CD4-positive, alpha-beta T cell (primary cell): ENCODE measurements at regions not wholly inside any gene's neighbourhood (a gene's known extent, or its start where the extent isn't known, plus 50 kb on each side); places are given as distances from the start of the nearest gene placed in this dataset.
"Not testable (repeated sequence)": the region's sequence is repeated elsewhere in the genome, so short reads cannot be mapped to it uniquely, and the experiment has no call there.

Experiments
- ATAC-seq: fragments of 200-7000 bp; cut with Tn5 transposase; one replicate; pipeline ENCODE4 v1.10.0; 2022; ENCODE audit warnings: mild to moderate bottlenecking; ENCODE audit not compliant: poor library complexity
- CTCF ChIA-PET: fragments of 350-600 bp; sonication (Branson Sonifier 250); formaldehyde crosslinking; loops from one replicate; lab custom pipeline; 2021; ENCODE audit warnings: antibody characterized with exemption, inconsistent platforms; lab: Charles Lee
- POLR2A ChIA-PET: fragments of 350-600 bp; sonication (Branson Sonifier 250); formaldehyde crosslinking; loops from one replicate; lab custom pipeline; 2021; ENCODE audit warnings: antibody characterized with exemption, inconsistent platforms; lab: Charles Lee
- DNase-seq, 14 experiments: peaks; one replicate each; pipeline ENCODE4 v3.0.0-alpha.2; 2013 to 2020; ENCODE audit warnings: mixed read lengths in 2 of 14
- H3K27ac ChIP-seq, 2 donors: one replicate each; pipeline versions ENCODE4 v1.5.1 to v1.7.0; 2013; ENCODE audit warnings: low read length in 2 of 2, low read depth in 1 of 2, mild to moderate bottlenecking in 1 of 2
- H3K27me3 ChIP-seq, 2 experiments: 1 replicate in 1 of 2; 2 replicates in 1 of 2; pipeline versions ENCODE4 v1.6.1 to v1.7.0; 2013; ENCODE audit warnings: low read length in 2 of 2, control low read depth in 1 of 2, mild to moderate bottlenecking in 1 of 2, moderate library complexity in 1 of 2; ENCODE audit not compliant: insufficient read depth in 2 of 2, control insufficient read depth in 1 of 2
- H3K36me3 ChIP-seq: one replicate; pipeline ENCODE4 v1.6.1; 2013; ENCODE audit warnings: low read length, control low read depth; ENCODE audit not compliant: insufficient read depth
- H3K4me1 ChIP-seq: one replicate; pipeline ENCODE4 v1.6.1; 2013; ENCODE audit warnings: low read length, control low read depth; ENCODE audit not compliant: insufficient read depth
- H3K4me3 ChIP-seq: one replicate; pipeline ENCODE4 v1.5.1; 2013; ENCODE audit warnings: mild to moderate bottlenecking, low read length, moderate library complexity
- H3K9me3 ChIP-seq, 2 experiments: 1 replicate in 1 of 2; 2 replicates in 1 of 2; pipeline versions ENCODE4 v1.6.1 to v1.7.0; 2013; ENCODE audit warnings: low read length in 2 of 2, mild to moderate bottlenecking in 2 of 2, control low read depth in 1 of 2, moderate library complexity in 1 of 2; ENCODE audit not compliant: control insufficient read depth in 1 of 2, insufficient read depth in 1 of 2
- H3K27ac Mint-ChIP-seq: one replicate; pipeline ENCODE4 v1.8.0; 2020; ENCODE audit warnings: mixed read lengths
- H3K27me3 Mint-ChIP-seq: one replicate; pipeline ENCODE4 v1.8.0; 2021; ENCODE audit warnings: mixed read lengths
- H3K36me3 Mint-ChIP-seq: one replicate; pipeline ENCODE4 v1.8.0; 2021; ENCODE audit warnings: low read depth, mixed read lengths
- H3K4me1 Mint-ChIP-seq: one replicate; pipeline ENCODE4 v1.8.0; 2021; ENCODE audit warnings: low read depth, mixed read lengths
- H3K4me3 Mint-ChIP-seq: one replicate; pipeline ENCODE4 v1.8.0; 2020; ENCODE audit warnings: mild to moderate bottlenecking, mixed read lengths
- H3K9me3 Mint-ChIP-seq: one replicate; pipeline ENCODE4 v1.8.0; 2020; ENCODE audit warnings: mixed read lengths
- intact Hi-C, 2 experiments: fragments of 100-400 bp; cut with DNase I in 1 of 2; cut with micrococcal nuclease in 1 of 2; formaldehyde crosslinking; loops; one replicate each; pipeline versions ENCODE4 v1.15.1 to v1.9.0; 2023 to 2025; cut with DNase I, micrococcal nuclease
- TF ChIP-seq, protein P1 (sequence below): fragments of 200-600 bp; IDR thresholded peaks from one replicate; pipeline ENCODE4 v1.8.0; 2022; ENCODE audit warnings: antibody characterized with exemption, mild to moderate bottlenecking

GRCh38 chr2:42973726-42974125 is 181.3 kb upstream of the HAAO start:
- H3K27ac Mint-ChIP-seq: no peak overlapping the region
- ChIA-PET CTCF (interaction anchor here (0.6 to 1.9 kb wide), 2 partner anchors 255 to 511 kb away, joined by 3 to 9 read pairs; no protein-coding TSS in a partner anchor), POLR2A (interaction anchor here (2.5 kb wide), 1 partner anchor 255 kb away, joined by 15 read pairs; no protein-coding TSS in a partner anchor)
- Histone ChIP-seq H3K4me1 (peaks cover 9% of the 10 kb centered on the region), H3K27me3 (no peaks in the 10 kb centered on the region), H3K9me3 (peaks cover 0 to 4% of the 10 kb centered on the region in 2 experiments), H3K27ac (no peak overlapping the region), H3K4me3 (no peak overlapping the region), H3K36me3 (no peaks in the 10 kb centered on the region)
- no peak for ATAC-seq
- H3K4me1 Mint-ChIP-seq: peaks cover 9% of the 10 kb centered on the region
- TF ChIP-seq, protein P1, sequence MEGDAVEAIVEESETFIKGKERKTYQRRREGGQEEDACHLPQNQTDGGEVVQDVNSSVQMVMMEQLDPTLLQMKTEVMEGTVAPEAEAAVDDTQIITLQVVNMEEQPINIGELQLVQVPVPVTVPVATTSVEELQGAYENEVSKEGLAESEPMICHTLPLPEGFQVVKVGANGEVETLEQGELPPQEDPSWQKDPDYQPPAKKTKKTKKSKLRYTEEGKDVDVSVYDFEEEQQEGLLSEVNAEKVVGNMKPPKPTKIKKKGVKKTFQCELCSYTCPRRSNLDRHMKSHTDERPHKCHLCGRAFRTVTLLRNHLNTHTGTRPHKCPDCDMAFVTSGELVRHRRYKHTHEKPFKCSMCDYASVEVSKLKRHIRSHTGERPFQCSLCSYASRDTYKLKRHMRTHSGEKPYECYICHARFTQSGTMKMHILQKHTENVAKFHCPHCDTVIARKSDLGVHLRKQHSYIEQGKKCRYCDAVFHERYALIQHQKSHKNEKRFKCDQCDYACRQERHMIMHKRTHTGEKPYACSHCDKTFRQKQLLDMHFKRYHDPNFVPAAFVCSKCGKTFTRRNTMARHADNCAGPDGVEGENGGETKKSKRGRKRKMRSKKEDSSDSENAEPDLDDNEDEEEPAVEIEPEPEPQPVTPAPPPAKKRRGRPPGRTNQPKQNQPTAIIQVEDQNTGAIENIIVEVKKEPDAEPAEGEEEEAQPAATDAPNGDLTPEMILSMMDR: no peak
- H3K9me3 Mint-ChIP-seq: no peaks in the 10 kb centered on the region
- no peaks in the 10 kb centered on the region for H3K36me3 Mint-ChIP-seq
- no peak overlapping the region for H3K4me3 Mint-ChIP-seq
- DNase-seq: no peak
- no peaks in the 10 kb centered on the region for H3K27me3 Mint-ChIP-seq
- intact Hi-C loops: loop anchor here (2.0 to 10.0 kb wide), 3 partner anchors 151 to 257 kb away; no protein-coding TSS in a partner anchor

DNA sequence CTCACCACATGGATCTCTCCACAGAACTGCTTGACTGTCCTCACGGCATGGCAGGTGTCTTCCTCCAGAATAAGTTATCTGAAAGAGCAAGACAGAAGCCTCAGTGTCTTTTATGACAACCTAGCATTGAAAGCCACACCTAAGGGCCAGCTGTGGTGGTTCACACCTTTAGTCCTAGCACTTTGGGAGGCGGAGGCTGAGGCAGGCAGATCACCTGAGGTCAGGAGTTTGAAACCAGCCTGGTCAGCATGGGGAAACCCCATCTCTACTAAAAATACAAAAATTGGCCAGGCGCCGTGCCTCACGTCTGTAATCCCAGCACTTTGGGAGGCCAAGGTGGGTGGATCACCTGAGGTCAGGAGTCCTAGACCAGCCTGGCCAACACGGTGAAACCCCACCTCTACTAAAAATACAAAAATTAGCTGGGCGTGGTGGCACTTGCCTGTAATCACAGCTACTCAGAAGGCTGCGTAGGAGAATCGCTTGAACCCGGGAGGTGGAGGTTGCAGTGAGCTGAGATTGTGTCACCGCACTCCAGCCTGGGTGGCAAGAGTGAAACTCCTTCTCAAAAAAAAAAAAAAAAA is 180.6 kb upstream of the HAAO start:
- CTCF ChIA-PET: interaction anchor here (0.6 kb wide), 1 partner anchor 256 kb away, joined by 3 read pairs; no protein-coding TSS in a partner anchor
- POLR2A ChIA-PET, H3K9me3 Mint-ChIP-seq, H3K4me1 Mint-ChIP-seq, H3K36me3 ChIP-seq, DNase-seq, H3K4me3 ChIP-seq, H3K27me3 Mint-ChIP-seq, H3K27me3 ChIP-seq, H3K4me3 Mint-ChIP-seq, H3K4me1 ChIP-seq, H3K36me3 Mint-ChIP-seq, H3K9me3 ChIP-seq, ATAC-seq, H3K27ac Mint-ChIP-seq, H3K27ac ChIP-seq: not testable (repeated sequence)
- intact Hi-C loops: loop anchor here in 1 of 2 experiments (10.0 kb wide), 1 partner anchor 152 kb away; no protein-coding TSS in a partner anchor

- Histone ChIP-seq H3K27me3 (no peaks in the 10 kb centered on the region), H3K4me1 (peaks cover 5% of the 10 kb centered on the region), H3K36me3 (no peaks in the 10 kb centered on the region), H3K27ac (no peak overlapping the region), H3K9me3 (peaks cover 0 to 4% of the 10 kb centered on the region in 2 experiments), H3K4me3 (no peak overlapping the region)
- ATAC-seq (no peak), DNase-seq (no peak)
- no peak overlapping the region for H3K4me3 Mint-ChIP-seq
- peaks cover 3% of the 10 kb centered on the region for H3K4me1 Mint-ChIP-seq
- TF ChIP-seq, protein P1: no peak
- ChIA-PET POLR2A (no interaction called here), CTCF (no interaction called here)
- H3K27ac Mint-ChIP-seq: no peak overlapping the region
- no peaks in the 10 kb centered on the region for H3K36me3 Mint-ChIP-seq
- H3K9me3 Mint-ChIP-seq: no peaks in the 10 kb centered on the region
- no peaks in the 10 kb centered on the region for H3K27me3 Mint-ChIP-seq
- intact Hi-C loops: loop anchor here in 1 of 2 experiments (10.0 kb wide), 1 partner anchor 153 kb away; no protein-coding TSS in a partner anchor
Measured at GRCh38 chr2:42971947-42972736, 179.8 kb upstream of the HAAO start.
